Central memory CD8-positive, alpha-beta T cell (primary cell): ENCODE measurements at regions not wholly inside any gene's neighbourhood (a gene's known extent, or its start where the extent isn't known, plus 50 kb on each side); places are given as distances from the start of the nearest gene placed in this dataset.
A peak's percentile ranks its signal among the peaks of the same experiment; 100 is the strongest.
"Not testable (repeated sequence)": the region's sequence is repeated elsewhere in the genome, so short reads cannot be mapped to it uniquely, and the experiment has no call there.

Experiments used
- ATAC-seq: fragments of 150-1000 bp; cut with Tn5 transposase; replicated peaks from 2 replicates; pipeline ENCODE4 v1.10.0; 2022; ENCODE audit warnings: mild to moderate bottlenecking, moderate FRiP score, moderate number of reproducible peaks; ENCODE audit not compliant: poor library complexity, severe bottlenecking; ENCODE audit errors: extremely low read depth
- DNase-seq, 2 donors: peaks; one replicate each; pipeline ENCODE4 v3.0.0; 2021; ENCODE audit warnings: low spot score in 2 of 2
- H3K27ac Mint-ChIP-seq: one replicate; pipeline ENCODE4 v1.8.0; 2022; ENCODE audit warnings: low read depth, mild to moderate bottlenecking, moderate library complexity, mixed read lengths
- H3K27me3 Mint-ChIP-seq: one replicate; pipeline ENCODE4 v1.8.0; 2022; ENCODE audit warnings: mixed read lengths
- H3K36me3 Mint-ChIP-seq: one replicate; pipeline ENCODE4 v1.8.0; 2022; ENCODE audit warnings: mild to moderate bottlenecking, moderate library complexity, mixed read lengths; ENCODE audit not compliant: insufficient read depth
- H3K4me1 Mint-ChIP-seq: one replicate; pipeline ENCODE4 v1.8.0; 2022; ENCODE audit warnings: mixed read lengths
- H3K4me3 Mint-ChIP-seq: one replicate; pipeline ENCODE4 v1.8.0; 2022; ENCODE audit warnings: mild to moderate bottlenecking, moderate library complexity, mixed read lengths
- H3K9me3 Mint-ChIP-seq: one replicate; pipeline ENCODE4 v1.8.0; 2022; ENCODE audit warnings: mixed read lengths

DNA sequence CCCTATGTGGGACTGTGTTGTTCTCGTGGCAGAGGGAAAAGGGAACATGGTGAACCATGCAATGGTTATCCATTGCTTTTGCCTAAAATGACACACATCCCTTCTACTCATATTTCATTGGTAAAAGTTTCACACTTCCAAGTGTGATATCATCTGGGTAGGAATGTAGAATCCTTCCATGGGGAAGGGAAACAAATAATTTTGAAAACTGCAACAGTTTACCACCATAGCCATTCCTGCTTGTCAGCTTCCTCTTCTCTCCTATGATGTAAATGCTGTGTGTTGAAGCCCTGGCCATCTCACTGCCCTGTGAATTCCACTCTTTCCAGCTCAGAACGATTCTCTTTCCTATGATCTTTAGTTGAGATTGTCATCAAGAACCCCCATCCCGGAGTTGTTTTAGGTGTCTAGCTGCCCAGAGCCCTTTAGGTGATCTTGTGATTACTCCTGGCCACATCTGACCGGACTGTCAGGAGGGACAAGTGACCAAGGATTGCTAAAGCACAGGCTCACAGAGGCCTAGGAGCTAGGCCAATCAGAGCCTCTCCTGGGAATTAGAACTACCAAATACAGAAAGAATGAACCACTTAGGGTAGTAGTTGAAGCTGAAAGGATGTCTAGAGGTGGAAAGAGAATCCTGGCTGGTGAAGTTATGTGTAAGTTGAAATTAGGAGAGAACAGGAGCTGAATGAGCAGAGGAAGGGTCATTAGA, 84.6 kb downstream of the VCPKMT start:
- ATAC-seq (no peak), DNase-seq (no peak)
- H3K36me3 Mint-ChIP-seq: peaks cover 10% of the 10 kb centered on the region
- H3K9me3 Mint-ChIP-seq: no peaks in the 10 kb centered on the region
- no peak overlapping the region for H3K27ac Mint-ChIP-seq
- H3K27me3 Mint-ChIP-seq: no peaks in the 10 kb centered on the region
- H3K4me3 Mint-ChIP-seq: no peak overlapping the region
- H3K4me1 Mint-ChIP-seq: peaks cover 13% of the 10 kb centered on the region

DNA sequence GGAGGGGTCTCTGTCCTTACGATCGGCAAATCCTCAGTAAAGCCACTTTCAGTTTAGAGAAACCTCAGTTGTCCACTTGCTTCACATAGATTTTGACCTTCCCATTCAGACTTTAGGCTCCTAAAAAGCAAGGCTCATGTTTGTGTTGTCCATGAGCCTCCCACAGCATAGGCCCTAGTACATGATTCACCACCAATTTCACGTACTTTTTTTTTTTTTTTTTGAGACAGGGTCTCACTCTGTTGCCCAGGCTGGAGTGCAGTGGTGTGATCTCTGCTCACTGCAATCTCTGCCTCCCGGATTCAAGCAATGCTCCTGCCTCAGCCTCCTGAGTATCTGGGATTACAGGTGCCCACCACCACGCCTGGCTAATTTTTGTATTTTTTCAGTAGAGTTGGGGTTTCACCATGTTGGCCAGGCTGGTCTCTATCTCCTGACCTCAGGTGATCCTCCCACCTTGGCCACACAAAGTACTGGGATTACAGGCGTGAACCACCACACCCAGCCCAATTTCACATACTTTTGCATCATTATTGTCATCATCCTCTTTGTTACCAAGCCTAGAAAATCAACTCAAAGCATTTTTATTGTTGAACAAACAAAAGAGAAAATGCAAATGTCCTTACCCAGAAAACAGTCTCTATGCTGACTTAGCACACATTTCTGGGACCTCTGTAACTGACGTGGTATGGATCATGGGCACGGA, 83.8 kb downstream of the VCPKMT start:
- not testable (repeated sequence) for DNase-seq, H3K4me3 Mint-ChIP-seq, H3K27me3 Mint-ChIP-seq, ATAC-seq, H3K9me3 Mint-ChIP-seq, H3K27ac Mint-ChIP-seq
- Mint-ChIP-seq H3K4me1 (peaks cover 13% of the 10 kb centered on the region), H3K36me3 (peaks cover 12% of the 10 kb centered on the region)

DNA sequence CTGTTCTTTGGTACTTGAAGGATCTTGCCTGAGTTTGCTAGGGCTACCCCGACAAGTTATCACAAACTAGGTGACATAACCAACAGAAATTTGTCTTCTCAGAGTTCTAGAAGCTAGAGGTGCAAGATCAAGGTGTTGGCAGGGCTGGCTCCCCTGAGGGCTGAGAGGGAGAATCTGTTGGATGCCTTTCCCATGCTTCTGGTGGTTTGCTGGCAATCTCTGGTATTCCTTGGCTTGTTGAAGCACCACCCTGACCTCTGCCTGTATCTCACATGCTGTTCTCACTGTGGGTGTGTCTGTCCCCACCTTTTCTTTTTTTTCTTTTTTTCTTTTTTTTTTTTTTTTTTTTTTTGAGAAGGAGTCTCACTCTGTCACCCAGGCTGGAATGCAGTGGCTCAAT, 81.2 kb downstream of the VCPKMT start:
- no peaks in the 10 kb centered on the region for H3K27me3 Mint-ChIP-seq
- peaks cover 30% of the 10 kb centered on the region for H3K4me1 Mint-ChIP-seq
- H3K36me3 Mint-ChIP-seq: peaks cover 8% of the 10 kb centered on the region
- ATAC-seq (no peak), DNase-seq (no peak)
- no peak overlapping the region for H3K27ac Mint-ChIP-seq
- no peaks in the 10 kb centered on the region for H3K9me3 Mint-ChIP-seq
- no peak overlapping the region for H3K4me3 Mint-ChIP-seq

DNA sequence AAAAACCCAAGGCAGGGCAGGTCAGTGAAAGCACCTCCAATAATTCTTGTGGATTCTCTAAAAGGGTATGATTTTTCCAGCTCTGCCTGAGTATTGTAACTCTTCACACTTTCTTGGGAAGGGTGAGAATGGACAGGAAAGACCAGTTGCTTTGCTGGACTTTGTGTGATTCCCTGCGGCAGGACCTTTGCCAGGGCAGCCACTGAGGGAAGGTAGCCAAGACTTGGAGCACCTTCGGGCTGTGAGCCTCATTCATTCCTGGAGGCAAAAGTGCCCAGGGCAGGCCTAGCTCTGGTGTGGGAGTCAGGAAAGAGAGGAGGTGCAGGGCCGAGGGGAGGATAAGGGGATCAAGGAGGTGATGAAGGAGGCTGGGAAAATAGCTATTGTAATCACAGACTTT, 80.2 kb downstream of the VCPKMT start:
- H3K36me3 Mint-ChIP-seq: peaks cover 8% of the 10 kb centered on the region
- ATAC-seq (no peak), DNase-seq (no peak)
- no peak overlapping the region for H3K27ac Mint-ChIP-seq
- no peaks in the 10 kb centered on the region for H3K27me3 Mint-ChIP-seq
- H3K9me3 Mint-ChIP-seq: no peaks in the 10 kb centered on the region
- peaks cover 40% of the 10 kb centered on the region for H3K4me1 Mint-ChIP-seq
- H3K4me3 Mint-ChIP-seq: no peak overlapping the region

DNA sequence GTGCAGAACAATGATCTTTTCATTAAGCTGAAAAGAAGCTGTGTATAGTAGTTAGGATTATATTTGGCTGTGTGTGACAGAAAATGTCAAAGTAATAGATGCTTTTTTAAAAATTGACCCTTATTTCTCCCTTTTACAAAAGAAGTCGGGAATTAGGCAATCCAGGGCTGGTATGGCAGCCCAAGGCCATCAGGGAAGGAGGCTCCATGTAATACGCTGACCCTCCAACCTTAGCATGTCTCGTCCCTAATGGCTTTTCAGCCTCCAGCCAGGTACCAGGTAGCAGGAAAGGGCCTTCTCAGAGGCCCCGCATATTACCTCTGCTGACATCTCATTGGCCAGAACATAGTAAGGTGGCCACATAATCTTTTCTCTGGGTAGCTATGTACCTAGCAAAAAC, 79.7 kb downstream of the VCPKMT start:
- Mint-ChIP-seq H3K27me3 (no peaks in the 10 kb centered on the region), H3K27ac (no peak overlapping the region), H3K9me3 (no peaks in the 10 kb centered on the region), H3K4me3 (no peak overlapping the region), H3K36me3 (peaks cover 8% of the 10 kb centered on the region), H3K4me1 (peaks cover 44% of the 10 kb centered on the region)
- ATAC-seq: no peak
- no peak for DNase-seq

DNA sequence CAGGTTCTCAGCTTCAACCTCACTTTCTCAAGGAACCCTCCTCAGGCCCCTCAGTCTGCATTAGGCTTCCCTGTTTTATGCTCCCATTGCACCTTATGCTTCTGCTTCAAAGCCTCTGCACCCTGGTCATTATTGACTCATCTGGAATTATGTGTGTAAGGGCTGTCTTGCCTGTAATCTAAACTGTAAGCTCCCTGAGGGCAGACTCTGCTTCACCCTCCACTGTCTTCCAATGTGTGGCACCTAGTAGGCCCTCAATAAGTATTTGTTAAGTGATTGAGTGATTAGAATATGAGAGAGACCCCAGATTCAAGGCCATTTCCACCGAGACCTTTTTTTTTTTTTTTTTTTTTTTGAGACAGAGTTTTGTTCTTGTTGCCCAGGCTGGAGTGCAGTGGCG, 79.1 kb downstream of the VCPKMT start:
- Mint-ChIP-seq H3K36me3 (peaks cover 6% of the 10 kb centered on the region), H3K27ac (no peak overlapping the region), H3K4me1 (peaks cover 44% of the 10 kb centered on the region), H3K9me3 (no peaks in the 10 kb centered on the region), H3K27me3 (no peaks in the 10 kb centered on the region), H3K4me3 (no peak overlapping the region)
- DNase-seq (no peak), ATAC-seq (no peak)

DNA sequence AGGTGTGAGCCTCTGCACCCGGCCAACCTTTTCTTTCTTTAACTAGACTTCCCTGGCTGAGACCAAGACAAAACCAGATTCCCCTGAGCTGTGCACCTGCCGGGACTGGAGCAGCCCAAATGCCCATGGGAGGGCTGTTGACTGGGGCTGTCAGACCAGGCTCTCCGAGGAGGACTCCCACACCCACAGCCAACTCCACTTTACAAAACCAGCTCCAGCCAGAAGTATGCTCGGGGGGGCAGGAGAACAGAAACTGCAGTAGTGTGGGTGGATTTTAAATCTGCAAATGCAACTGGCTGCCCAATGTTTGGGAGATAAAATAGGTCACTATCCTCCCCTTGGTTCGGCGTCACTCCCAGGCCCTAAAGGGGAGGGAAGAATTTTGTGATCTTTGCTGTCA, 78.5 kb downstream of the VCPKMT start:
- Mint-ChIP-seq H3K4me1 (peaks cover 44% of the 10 kb centered on the region), H3K4me3 (no peak overlapping the region), H3K27ac (peak overlapping the region; percentile 92), H3K9me3 (no peaks in the 10 kb centered on the region), H3K36me3 (peaks cover 6% of the 10 kb centered on the region), H3K27me3 (no peaks in the 10 kb centered on the region)
- no peak for ATAC-seq
- DNase-seq: no peak

DNA sequence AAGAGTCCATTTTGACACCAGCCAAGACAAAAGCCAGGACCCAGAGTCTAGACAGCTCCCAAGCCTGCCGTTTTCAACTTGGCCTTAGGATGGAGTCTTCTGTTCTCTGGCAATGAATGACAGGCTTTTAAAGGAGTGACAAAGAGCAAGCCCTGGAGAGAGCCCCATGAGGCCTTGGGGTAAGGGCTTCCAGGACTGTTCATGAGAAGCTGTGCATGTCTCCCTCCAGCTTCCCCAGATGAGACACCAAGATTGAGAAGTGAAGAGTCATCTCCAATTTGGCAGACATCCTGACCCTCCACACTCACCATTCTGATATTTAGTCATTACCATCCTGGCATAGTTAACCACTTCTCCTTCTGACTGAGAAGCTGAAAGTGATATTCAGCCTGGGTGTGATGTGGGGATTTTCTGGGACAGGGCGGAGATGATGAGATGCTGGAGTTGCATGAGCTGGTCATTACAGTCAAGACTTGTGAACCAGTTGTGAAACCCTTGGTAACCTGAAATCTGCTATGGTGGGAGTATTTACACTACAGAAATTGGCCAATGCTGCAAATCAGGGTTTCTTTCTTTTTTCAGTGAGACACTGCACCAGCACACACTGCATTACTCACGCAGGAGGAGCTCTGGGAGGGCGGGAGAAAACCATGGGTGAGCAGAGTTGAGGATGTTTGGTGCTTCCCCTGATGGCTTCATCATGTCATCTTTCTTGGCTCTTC, 77.8 kb downstream of the VCPKMT start:
- Mint-ChIP-seq H3K27me3 (no peaks in the 10 kb centered on the region), H3K4me3 (peak overlapping the region; percentile 62), H3K9me3 (no peaks in the 10 kb centered on the region), H3K36me3 (peaks cover 4% of the 10 kb centered on the region), H3K27ac (peak overlapping the region; percentile 92), H3K4me1 (peaks cover 44% of the 10 kb centered on the region)
- DNase-seq: no peak
- no peak for ATAC-seq

DNA sequence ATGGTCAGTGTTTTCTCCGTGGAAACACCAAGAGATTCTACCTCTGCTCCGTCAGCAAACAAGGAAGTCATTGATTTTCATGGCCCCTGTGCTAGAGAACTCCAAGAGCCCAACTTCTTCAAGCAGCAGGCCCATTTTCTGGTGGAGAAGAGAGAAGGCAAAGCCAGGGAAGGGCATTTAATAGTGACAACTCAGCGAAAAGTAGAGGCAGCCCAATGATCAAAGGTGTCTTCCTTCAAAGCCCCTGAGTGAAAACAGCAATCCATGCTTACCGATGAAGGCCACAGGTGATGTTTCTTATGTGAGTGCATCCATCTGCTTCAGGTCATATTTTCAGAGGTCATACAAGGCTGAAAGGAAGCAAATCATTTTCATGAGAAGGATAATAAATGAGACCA, 77.3 kb downstream of the VCPKMT start:
- DNase-seq (no peak), ATAC-seq (no peak)
- Mint-ChIP-seq H3K36me3 (peaks cover 7% of the 10 kb centered on the region), H3K4me1 (peaks cover 45% of the 10 kb centered on the region), H3K4me3 (peak overlapping the region; percentile 62), H3K9me3 (no peaks in the 10 kb centered on the region), H3K27ac (peak overlapping the region; percentile 92), H3K27me3 (no peaks in the 10 kb centered on the region)

DNA sequence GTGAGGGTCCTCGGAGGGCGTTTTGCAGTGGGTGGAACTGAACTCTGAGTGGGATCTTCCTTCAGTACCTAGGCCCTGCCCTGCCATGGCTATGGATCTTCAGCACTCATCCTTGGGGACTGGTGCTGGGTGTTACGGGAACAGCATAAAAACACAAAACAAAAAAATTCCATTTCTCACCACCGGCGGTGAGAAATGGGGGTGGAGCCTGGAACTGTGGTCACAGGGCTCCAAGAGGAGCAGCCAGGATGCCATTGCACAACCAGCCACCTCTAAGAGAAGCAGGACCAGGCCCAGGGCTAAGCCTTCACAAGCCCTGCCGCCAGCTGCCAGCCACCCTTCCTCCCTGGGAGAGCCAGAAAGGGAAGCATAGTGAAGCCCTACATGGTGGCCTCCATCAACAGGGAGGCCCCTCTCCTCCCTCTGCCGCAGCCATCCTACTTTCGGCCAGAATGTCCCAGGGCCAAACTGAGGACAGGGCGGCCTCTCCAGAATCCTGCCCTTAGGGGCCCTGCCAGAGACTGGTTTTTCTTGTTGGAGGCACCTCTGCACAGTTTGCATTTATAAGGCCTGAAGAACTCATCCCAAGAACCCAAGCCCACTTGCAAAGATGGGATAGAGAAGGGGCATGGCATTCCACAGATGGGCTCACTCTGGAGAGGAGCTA, 76.5 kb downstream of the VCPKMT start:
- Mint-ChIP-seq H3K27ac (peak overlapping the region; percentile 92), H3K27me3 (no peaks in the 10 kb centered on the region), H3K4me1 (peaks cover 50% of the 10 kb centered on the region), H3K36me3 (peaks cover 10% of the 10 kb centered on the region), H3K9me3 (no peaks in the 10 kb centered on the region), H3K4me3 (peak overlapping the region; percentile 78)
- DNase-seq (no peak), ATAC-seq (no peak)

DNA sequence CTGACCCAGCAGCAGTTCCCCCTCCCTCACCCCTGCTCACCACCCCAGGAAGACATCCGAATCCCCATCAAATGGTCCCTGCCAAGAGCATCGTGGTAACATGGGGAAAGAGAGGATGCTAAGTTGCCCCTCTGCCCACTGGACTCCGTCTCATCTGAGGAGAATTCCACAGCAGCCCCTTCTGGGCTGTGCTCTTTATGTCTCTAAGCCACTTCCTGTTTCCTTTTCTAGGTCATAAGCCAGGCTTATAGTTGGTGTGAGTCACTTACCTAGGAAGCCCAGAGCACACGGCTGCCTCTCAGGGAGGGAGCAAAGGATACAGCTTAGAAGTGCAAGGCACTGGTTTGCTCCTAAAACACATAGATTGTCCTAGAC, 76.0 kb downstream of the VCPKMT start:
- peak; percentile 69 for ATAC-seq
- Mint-ChIP-seq H3K4me3 (peak overlapping the region; percentile 78), H3K4me1 (peaks cover 55% of the 10 kb centered on the region), H3K27me3 (no peaks in the 10 kb centered on the region), H3K9me3 (no peaks in the 10 kb centered on the region), H3K27ac (peak overlapping the region; percentile 92), H3K36me3 (peaks cover 12% of the 10 kb centered on the region)
- DNase-seq: no peak

DNA sequence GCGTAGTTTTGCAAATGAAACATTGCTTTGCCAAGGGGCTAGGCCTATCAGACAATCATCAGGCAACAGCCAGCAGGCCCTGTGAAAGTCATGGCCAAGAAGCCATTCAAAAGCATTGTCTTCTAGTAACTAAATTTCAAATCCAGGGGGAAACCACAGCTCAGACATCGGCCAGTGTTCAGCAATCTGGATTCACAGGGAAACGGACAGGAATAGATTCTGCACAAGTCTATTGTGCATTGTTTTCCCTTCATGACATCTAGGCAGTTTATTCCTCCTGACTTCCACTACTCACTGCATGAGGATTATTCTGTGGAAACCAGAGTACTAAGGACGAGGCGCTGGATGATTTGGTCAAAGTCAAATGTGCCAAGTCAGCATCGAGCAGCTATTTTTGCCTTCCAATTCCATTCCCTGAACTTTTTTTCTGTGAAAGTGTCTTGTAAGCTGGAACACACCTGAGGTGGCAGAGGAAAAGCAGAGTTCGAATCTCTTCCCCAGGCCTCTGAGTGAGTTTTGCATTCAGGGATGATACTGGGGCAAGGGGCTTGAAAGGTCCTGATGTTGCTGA, 75.4 kb downstream of the VCPKMT start:
- Mint-ChIP-seq H3K27ac (peak overlapping the region; percentile 92), H3K4me3 (peak overlapping the region; percentile 78), H3K4me1 (peaks cover 61% of the 10 kb centered on the region), H3K9me3 (no peaks in the 10 kb centered on the region), H3K27me3 (no peaks in the 10 kb centered on the region), H3K36me3 (peaks cover 10% of the 10 kb centered on the region)
- DNase-seq: no peak
- no peak for ATAC-seq
